Stomach (tissue), 8 donors: ENCODE measurements at regions not wholly inside any gene's neighbourhood (a gene's known extent, or its start where the extent isn't known, plus 50 kb on each side); places are given as distances from the start of the nearest gene placed in this dataset.

Experiments
- DNase-seq, 2 donors: peaks; one replicate each; pipeline versions ENCODE4 v3.0.0 to v3.0.0-alpha.2; 2013 to 2019
- H3K27ac ChIP-seq, 5 donors: fragments of 200-600 bp in 4 of 5; sonication (generic) in 4 of 5; one replicate each; pipeline ENCODE4 v1.5.1; 2013 to 2019; ENCODE audit warnings: mild to moderate bottlenecking in 1 of 5, moderate library complexity in 1 of 5
- H3K27me3 ChIP-seq, 3 donors: fragments of 200-600 bp; sonication (generic); one replicate each; pipeline ENCODE4 v1.5.1; 2017 to 2019; ENCODE audit warnings: mixed run types in 1 of 3
- H3K36me3 ChIP-seq, 4 donors: fragments of 200-600 bp; sonication (generic); 1 replicate in 3 of 4; 2 replicates in 1 of 4; pipeline ENCODE4 v1.5.1; 2016 to 2019
- H3K4me1 ChIP-seq, 4 donors: fragments of 200-600 bp; sonication (generic); one replicate each; pipeline ENCODE4 v1.5.1; 2016 to 2019
- H3K4me3 ChIP-seq, 4 donors: fragments of 200-600 bp; sonication (generic) in 3 of 4; one replicate each; pipeline ENCODE4 v1.5.1; 2016 to 2019; ENCODE audit warnings: mild to moderate bottlenecking in 1 of 4
- H3K9me3 ChIP-seq, 4 donors: fragments of 200-600 bp; sonication (generic); one replicate each; pipeline ENCODE4 v1.5.1; 2016 to 2019
- CTCF ChIP-seq, 7 experiments: fragments of 450-650 bp in 4 of 7; fragments of 200-600 bp in 3 of 7; sonication (generic) in 3 of 7; IDR thresholded peaks; one replicate each; pipeline ENCODE4 v1.5.1; 2016 to 2019; ENCODE audit warnings: antibody characterized with exemption in 7 of 7, control low read depth in 2 of 7, mild to moderate bottlenecking in 1 of 7
- EP300 ChIP-seq: sonication (generic); formaldehyde crosslinking; IDR thresholded peaks from one replicate; pipeline ENCODE4 v1.6.1; 2017; ENCODE audit warnings: antibody characterized with exemption
- POLR2A ChIP-seq, 4 donors: fragments of 450-650 bp; IDR thresholded peaks; one replicate each; pipeline ENCODE4 v1.6.1; 2016; ENCODE audit warnings: antibody characterized with exemption in 4 of 4, control low read depth in 2 of 4, mild to moderate bottlenecking in 1 of 4, moderate library complexity in 1 of 4
- POLR2AphosphoS5 ChIP-seq, 3 donors: sonication (generic); formaldehyde crosslinking; IDR thresholded peaks; one replicate each; pipeline ENCODE4 v1.6.1; 2016; ENCODE audit warnings: antibody characterized with exemption in 3 of 3
- WGBS, 5 donors: extraction: QIAGEN DNeasy Blood & Tissue Kit in 3 of 5; methylation state at CpG; one replicate each; pipeline versions ENCODE4 v1.1.5 to v1.1.7; 2013 to 2018; 5-methylcytosine and 5-hydroxymethylcytosine counted together
- intact Hi-C: fragments of 100-400 bp; cut with DNase I; formaldehyde crosslinking; loops from one replicate; pipeline ENCODE4 v1.15.1; 2023; ENCODE audit warnings: low total_unique reads
- donor health status: healthy with polysubstance abuse.
- donor health status: Bipolar disorder and iron deficiency.
- donor health status: healthy.

GRCh38 chr2:64727843-64728463, 74.2 kb upstream of the SERTAD2 start:
- no peaks in the 10 kb centered on the region for H3K27me3 ChIP-seq
- no peaks in the 10 kb centered on the region for H3K36me3 ChIP-seq
- no peaks in the 10 kb centered on the region for H3K9me3 ChIP-seq
- WGBS, 5 donors = 45 to 64% (median 59%) methylated on average over 7 to 11 of the region's 11 CpGs
- DNase-seq = no peak
- no peak for TF ChIP-seq POLR2AphosphoS5 (IDR thresholded peaks at IDR 0.05)
- TF ChIP-seq POLR2A (IDR thresholded peaks at IDR 0.05) = no peak
- no peak for TF ChIP-seq EP300
- no peak for TF ChIP-seq CTCF (IDR thresholded peaks at IDR 0.05)
- intact Hi-C loops = no loop called here
- H3K4me3 ChIP-seq = no peak overlapping the region
- peaks cover 16 to 55% (median 44%) of the 10 kb centered on the region in 4 donors for H3K4me1 ChIP-seq
- H3K27ac ChIP-seq = peak overlapping the region in 3 of 5 donors; percentile 42 to 74 (median 51)

- peaks cover 16 to 55% (median 44%) of the 10 kb centered on the region in 4 donors for H3K4me1 ChIP-seq
- peak; percentile 75 to 89 for DNase-seq
Measured at GRCh38 chr2:64730551-64731262, 77.0 kb upstream of the SERTAD2 start.

GRCh38 chr2:64731263-64731643, 77.5 kb upstream of the SERTAD2 start:
- TF ChIP-seq CTCF (IDR thresholded peaks at IDR 0.05) (no peak), POLR2A (IDR thresholded peaks at IDR 0.05) (no peak), EP300 (no peak), POLR2AphosphoS5 (IDR thresholded peaks at IDR 0.05) (no peak)
- DNase-seq = no peak
- WGBS, 5 donors = 30 to 49% (median 43%) methylated on average over 3 of the region's 3 CpGs
- Histone ChIP-seq H3K27me3 (no peaks in the 10 kb centered on the region), H3K9me3 (no peaks in the 10 kb centered on the region), H3K4me3 (peak overlapping the region in 3 of 4 donors; percentile 34 to 45 (median 35)), H3K36me3 (no peaks in the 10 kb centered on the region), H3K4me1 (peaks cover 16 to 51% (median 43%) of the 10 kb centered on the region in 4 donors), H3K27ac (peak overlapping the region in 4 of 5 donors; percentile 56 to 86 (median 80))
- intact Hi-C loops = no loop called here

More at GRCh38 chr2:64730551-64731262, 77.0 kb upstream of the SERTAD2 start:
- TF ChIP-seq POLR2A (IDR thresholded peaks at IDR 0.05) (no peak), POLR2AphosphoS5 (IDR thresholded peaks at IDR 0.05) (peak; percentile 60 to 70 (median 69))
- Histone ChIP-seq H3K27me3 (no peaks in the 10 kb centered on the region), H3K36me3 (no peaks in the 10 kb centered on the region), H3K9me3 (no peaks in the 10 kb centered on the region), H3K4me3 (peak overlapping the region; percentile 32 to 45 (median 34)), H3K27ac (peak overlapping the region; percentile 56 to 86 (median 76))
- 1 to 4% (median 3%) methylated on average over 9 of the region's 9 CpGs for WGBS, 5 donors
- intact Hi-C loops = no loop called here

GRCh38 chr2:64731746-64732145, 78.0 kb upstream of the SERTAD2 start:
- intact Hi-C loops = no loop called here
- Histone ChIP-seq H3K36me3 (no peaks in the 10 kb centered on the region), H3K4me1 (peaks cover 14 to 46% (median 40%) of the 10 kb centered on the region in 4 donors), H3K9me3 (no peaks in the 10 kb centered on the region), H3K27ac (peak overlapping the region in 4 of 5 donors; percentile 56 to 86 (median 80)), H3K4me3 (no peak overlapping the region), H3K27me3 (no peaks in the 10 kb centered on the region)
- no peak for TF ChIP-seq EP300
- TF ChIP-seq CTCF (IDR thresholded peaks at IDR 0.05) = no peak
- no peak for TF ChIP-seq POLR2AphosphoS5 (IDR thresholded peaks at IDR 0.05)
- no peak for TF ChIP-seq POLR2A (IDR thresholded peaks at IDR 0.05)
- WGBS, 5 donors = 80 to 84% (median 81%) methylated on average over 5 of the region's 5 CpGs
- DNase-seq = no peak
